HG03108 (cell line): ENCODE measurements at regions not wholly inside any gene's neighbourhood (a gene's known extent, or its start where the extent isn't known, plus 50 kb on each side); places are given as distances from the start of the nearest gene placed in this dataset.

Experiments
- ATAC-seq: cut with Tn5 transposase; IDR thresholded peaks from one replicate; pipeline ENCODE4 v1.9.1; 2021; ENCODE audit warnings: moderate library complexity; ENCODE audit not compliant: unreplicated experiment

DNA sequence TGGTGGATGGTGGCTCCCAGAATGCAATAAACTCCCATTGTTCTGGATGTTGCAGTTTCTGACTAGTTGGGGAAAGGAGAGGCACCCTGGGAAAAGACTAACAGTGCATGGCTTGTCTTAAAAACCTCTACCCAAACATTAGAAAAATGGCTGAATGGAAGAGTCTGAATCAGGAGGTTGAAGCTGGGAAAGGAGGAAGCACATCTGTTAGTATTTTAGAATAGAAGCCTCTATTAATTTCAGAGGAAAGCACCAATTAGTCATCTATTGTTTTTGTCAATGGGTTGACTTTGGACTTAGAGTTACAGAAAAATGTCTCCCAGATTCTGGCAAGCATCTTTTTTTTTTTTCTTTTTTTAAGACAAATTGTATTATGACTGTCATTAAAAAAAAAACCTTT is 56.1 kb upstream of the ELMO1 start:
- no peak for ATAC-seq

DNA sequence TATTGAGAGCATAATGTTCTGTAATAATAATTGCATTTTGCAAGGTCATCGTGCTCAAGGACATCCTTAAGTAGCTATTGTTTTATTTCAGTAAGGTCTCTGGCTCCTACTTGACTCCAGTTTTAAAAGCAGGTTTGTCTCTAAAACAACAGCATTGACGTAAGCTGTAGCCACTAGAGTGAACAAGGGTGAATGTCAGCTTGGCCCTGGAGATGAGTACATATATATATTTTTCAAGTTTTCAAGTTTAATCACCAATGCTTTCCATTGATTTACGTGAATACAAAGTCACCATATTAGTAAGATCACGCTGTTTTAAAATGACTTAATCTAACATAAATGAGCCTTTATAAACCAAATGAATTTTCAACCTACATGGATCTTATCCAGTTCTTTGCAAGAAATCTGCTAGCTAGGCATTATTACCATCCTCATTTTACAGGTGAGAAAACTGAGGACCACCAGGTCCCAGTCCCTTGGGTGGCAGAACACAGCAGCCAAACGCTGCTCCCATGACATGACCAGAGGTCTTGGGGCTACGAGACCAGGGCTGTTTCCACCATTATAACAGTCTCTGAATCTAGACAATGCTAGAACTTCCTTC is 57.2 kb upstream of the ELMO1 start:
- no peak for ATAC-seq

DNA sequence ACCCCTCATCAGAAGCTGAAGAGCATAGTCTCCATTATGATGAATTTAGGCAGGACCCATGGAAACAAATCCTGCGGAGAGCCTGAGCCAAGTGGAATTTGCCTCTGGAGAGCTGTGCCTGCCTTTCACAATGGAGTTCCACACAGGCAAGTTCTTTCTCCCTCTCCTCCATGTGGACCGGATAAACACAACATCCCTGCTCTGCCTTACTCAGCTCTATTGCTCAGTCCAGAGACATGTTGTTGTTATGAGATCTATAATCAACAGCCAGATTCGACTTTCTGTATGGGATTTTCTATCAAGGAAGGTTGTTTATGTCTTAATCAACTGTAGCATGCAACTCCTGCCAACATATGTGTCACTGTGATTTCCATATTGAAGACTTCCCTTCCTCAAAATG is 59.5 kb upstream of the ELMO1 start:
- no peak for ATAC-seq

DNA sequence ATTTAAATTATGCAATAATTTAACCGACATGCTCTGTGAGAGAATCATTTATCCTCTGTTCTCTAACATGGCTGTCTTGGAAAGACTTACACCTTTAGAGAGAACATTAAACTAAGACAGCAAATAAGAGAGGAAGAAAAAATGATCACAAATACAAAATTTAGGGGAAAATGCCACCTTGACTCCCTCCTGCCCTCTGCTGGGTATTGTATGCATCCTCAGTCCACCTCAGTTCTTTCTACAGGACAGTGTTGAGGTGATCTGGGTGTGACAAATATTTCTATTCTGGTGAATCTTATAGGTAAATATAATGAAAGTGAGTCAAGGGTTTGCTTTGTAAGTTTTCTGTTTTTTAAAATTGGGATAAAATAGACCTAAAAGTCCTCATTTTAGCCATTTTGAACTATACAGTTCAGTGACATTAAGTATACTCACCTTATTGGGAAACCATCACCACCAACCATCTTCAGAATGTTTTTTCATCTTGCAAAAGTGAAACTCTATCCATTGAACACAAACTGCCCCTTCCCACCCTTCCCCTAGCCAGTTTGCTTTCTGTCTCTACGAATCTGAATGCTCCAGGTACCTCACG is 61.5 kb upstream of the ELMO1 start:
- ATAC-seq, result no peak

DNA sequence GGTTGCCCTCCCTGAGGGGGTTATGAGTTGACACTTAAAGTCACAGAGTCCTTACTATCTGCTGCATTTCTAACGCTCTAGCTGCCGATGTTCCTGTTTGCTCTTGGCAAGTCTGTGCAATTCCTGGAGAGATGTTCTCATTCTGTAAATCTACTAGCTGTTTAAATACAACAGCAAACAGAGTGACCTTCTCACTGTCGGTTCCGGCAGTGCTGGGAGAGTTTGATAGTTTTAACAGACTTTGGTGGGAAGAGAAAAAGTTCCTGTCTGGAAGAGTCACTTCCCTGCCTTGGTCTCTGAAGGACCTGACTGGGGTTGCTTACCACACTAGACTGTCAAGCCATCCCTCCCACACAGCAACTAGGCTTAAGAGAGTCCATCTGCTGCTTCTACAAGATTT is 63.3 kb upstream of the ELMO1 start:
- ATAC-seq, result no peak

DNA sequence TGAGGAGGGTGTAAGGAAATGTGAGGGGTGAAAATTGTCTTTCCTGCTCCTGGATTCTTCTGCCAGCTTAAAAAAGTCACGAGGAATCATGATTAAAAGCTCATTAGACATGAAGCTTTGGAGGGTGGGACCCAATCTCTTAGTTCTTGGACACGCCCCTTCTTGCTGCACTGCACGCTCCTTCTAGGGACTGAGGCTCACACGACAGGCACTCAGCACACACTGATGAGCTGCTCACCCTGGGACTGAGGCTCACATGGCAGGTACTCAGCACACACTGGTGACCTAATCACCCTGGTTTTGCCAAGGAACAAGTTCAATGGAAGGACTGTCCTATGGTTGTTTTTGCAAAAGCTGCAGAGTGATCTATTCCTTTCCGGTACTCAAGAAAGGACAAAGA is 65.8 kb upstream of the ELMO1 start:
- no peak for ATAC-seq

DNA sequence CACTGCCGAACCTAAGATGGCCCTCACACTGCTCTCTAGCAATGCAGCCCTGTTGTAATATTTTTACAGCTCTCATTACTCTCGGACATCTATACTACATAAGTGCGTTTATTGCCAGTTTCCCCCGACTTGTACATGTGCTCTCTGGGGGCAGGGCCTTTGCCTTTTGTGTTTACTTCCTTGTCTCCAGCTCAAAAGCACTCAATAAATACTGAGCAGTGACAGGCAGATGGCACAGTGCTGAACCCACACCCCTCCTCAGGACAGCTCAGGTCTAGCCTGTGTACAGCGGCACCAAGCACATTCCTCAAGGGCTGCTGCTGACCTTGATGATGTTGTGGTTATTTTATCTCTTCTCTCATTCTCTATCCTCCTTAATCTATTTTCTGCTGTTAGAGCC is 68.0 kb upstream of the ELMO1 start:
- no peak for ATAC-seq

DNA sequence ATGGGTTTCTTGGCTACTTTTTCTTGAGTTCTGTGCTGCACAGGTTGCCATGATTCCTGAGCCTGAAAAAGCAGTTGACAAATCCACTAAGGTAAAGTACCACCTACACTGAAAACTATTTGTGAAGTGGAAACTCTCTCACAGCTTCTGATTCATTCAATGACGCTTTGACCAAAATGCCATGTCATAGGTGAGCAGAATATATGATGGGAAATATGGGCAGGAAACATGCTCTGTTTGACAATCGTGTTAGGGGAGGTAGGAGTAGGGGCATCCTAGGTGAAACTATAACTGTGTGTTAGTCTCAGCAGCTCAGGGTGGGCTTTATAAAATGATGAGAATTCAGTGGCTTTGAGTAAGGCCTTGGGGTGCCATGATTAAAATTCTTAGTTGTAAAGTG is 69.6 kb upstream of the ELMO1 start:
- ATAC-seq, result no peak

DNA sequence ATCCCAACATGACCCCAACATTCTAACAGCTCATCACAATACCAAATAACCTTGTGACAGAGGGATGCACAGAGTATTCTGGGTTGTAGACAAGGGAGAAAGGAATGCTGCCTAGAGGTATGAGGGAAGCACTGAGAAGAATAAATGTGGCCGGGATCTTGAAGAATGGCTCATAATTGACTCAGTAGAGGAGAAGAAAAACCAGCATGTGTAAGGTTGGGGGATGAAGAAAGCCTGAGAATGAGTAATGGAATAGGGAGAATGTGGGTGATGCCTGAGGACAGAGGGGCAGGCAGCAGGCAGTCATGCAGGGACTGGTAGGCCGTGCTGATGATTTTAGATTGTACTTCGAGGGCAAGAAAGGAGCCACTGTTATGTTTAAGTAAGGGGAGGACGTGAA is 75.4 kb upstream of the ELMO1 start:
- ATAC-seq, result no peak

DNA sequence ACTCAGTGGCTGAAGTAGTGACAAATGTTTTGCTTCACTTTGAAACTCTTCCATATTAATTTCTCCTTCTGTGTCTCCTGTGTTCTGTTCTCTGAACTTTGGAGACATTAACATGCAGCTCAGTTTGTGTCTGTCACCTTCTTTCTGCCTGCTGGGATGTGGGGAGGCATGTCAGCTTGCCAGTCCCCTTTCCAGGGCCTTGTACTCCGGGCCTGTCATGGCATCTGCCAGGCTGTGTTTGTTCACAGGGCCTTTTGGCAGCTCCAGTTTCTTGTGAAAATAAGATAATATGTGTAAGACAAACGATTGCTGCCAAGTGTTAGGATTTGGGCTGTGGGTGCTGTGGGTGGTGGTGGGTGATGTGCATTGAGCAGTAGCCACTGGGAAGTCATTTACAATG is 76.1 kb upstream of the ELMO1 start:
- no peak for ATAC-seq

DNA sequence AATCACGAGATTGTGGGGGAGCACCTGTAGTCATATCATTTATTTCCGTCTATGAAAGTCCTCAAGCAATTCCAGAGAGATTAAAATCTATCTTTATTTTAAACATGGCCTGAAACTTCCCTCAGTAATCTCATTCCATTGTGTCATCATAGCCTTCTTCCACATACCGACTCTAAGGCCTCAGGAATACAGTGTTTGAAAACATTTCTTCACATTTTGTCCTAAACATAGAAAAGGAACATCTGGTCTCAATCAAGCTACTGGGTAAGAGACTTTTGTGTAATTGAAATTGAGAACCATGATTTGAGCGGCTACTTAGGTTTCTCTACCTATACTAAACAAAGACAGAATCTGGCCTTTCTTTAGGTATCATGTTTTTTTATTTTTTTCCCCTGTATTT is 78.0 kb upstream of the ELMO1 start:
- no peak for ATAC-seq

DNA sequence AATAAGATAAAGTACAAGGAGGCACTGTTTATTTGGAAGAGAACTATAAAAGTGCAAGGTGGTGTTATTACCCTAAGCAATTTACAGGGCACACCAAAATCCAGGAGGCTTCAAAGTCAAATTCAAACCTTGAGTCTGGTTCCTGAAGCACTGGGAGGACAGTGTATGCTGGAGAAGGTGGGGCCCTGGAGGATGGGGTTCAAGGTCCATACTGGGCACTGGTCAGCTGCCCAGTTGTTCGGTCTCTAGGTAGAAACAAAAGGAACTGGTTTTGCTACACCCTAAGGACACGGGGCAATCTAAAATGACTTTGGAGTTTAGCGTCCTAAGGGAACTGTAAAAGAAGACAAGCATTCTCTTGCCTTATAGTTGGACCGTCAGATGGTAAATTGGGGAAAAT is 78.4 kb upstream of the ELMO1 start:
- ATAC-seq, result no peak

DNA sequence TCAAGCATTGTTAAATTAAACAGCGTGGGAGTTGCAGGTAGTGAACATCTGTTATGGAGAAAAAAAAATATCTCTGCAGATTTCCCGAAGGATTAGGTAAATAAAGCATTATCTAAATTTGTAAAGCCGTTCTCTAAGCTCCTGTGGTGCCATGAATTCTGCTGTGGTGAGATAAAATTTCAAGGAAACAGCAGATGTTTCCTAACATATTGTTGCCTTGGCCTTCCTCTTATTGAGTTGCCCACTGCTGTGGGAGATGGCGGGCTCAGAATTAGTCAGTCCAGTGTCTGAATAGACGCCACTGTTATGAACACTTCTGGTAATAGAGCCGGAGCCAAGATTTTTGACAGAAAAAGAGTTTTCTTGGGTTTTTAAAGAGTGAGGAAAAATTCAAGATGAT is 82.6 kb upstream of the ELMO1 start:
- no peak for ATAC-seq

DNA sequence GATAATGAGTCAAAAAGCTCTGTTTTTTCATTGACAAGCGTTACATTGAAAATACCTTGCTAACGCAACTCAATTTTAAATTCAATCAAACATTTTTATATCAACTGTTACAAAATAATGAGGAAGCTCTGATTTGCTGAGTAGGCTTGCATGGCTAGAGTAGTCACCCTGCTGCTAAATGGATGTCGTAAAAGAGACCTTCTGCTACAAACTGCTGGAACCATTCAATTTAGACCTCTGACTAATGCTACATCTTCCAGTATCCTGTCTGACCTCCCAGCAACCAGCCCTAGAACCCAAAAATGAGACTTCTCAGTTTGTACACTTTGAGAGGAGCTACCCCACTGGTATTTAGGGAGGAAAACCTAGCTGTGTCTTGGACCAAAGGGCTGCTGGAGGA is 84.0 kb upstream of the ELMO1 start:
- no peak for ATAC-seq

DNA sequence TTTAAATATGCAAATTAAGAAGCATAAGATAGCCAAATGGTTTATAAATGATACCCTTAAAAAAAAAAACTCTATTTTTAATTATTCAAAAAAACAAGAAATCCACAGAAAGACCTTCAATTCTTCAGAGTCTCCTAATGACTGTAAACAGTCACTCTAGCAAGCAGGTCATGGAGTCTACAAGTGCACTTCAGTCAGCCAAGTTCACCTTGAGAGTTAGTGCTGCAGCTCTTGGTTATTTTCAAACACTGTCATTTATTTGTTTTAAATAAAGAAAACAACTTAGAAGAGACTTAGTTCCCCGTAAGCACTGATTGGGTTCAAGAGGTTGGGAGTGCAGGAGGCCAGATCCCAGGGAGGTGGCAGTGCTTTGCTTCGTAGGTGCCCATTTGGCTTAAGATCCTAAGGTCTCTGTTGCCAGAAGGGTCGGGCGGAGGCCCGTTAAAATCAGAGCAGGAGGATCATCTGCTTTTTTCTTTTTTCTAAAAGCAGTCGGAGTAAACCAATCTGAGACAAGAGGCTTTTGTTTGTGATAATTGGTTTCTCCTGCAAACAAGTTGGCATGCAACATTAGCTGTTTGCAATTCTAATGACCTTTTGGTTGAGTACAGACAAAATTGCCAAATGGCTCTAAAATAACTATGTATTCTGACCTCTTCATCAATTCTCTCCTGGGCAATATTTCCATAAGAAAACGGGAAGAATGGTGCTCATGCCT is 86.4 kb upstream of the ELMO1 start:
- ATAC-seq, result no peak

DNA sequence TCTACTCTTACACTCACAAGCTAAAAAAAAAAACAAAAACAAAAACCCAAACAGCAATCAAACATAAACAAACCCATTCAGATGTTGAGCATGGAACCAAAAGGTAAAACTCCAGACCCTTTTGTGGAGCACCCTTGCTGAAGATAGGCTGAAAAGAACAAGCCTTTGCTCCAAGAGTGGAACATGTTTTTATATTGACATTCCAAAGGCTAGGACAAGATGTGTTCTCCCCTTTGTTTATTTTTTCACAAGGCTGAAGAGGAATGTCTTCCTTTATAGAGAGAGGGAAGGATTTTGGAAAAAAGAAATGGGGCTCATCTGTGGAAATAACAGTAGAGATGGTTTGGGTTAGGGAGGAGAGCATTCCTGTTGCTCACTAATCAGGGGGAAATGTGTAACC is 87.2 kb upstream of the ELMO1 start:
- no peak for ATAC-seq

DNA sequence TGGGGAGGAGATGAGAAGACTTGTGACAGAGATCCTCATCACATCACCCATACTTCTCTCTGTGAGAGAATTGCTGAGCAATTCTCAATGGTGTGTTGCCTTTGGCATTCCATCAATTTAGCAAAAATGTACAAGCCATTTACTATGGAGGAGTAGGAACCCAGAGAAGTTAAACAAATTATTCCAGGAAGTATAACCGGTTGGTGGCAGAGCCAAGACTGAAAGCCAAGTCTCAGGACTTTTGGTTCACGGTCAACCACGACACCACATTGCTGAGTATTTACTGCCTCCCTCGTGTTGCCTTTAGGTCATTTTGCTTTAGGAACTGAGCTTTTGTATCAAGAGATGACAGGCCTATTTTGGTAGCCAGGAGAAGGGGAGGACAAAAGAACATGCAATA is 88.0 kb upstream of the ELMO1 start:
- no peak for ATAC-seq

DNA sequence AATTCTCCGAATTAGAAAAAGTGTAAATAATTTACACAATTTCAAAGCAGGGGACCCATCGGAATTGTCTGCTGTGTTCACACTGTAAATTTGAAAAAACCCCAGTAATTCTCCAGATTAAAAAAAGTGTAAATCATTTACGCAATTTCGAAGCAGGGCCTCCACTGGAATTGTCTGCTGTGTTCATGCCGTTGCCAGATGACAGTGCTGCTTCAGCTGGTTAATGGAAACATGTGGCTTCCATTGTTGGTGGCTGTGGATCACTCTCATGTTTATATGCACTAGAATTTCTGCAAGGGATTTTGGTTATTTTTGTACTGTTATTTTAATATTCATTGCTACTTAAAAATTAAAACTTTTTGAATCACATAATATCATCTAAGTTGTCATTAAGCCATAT is 88.8 kb upstream of the ELMO1 start:
- no peak for ATAC-seq

DNA sequence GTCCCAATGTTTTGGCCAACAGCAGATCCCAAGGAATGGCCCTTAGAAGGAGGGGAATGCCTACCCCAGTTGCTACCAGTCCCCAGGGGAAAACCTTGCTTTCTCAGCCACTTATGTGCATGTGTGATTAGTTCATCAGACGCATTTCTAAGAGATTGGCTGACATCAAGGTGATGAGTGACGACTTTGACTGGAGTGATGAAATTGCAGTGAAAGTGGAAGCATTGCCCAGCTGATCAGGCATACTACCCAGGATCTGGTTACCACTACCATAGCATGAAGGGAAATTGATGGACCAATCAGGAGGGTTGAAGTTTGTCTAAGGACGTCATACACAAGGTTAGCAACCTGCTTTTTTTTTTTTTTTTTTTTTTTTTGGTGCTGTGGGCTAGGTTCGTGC is 90.3 kb upstream of the ELMO1 start:
- ATAC-seq, result no peak

DNA sequence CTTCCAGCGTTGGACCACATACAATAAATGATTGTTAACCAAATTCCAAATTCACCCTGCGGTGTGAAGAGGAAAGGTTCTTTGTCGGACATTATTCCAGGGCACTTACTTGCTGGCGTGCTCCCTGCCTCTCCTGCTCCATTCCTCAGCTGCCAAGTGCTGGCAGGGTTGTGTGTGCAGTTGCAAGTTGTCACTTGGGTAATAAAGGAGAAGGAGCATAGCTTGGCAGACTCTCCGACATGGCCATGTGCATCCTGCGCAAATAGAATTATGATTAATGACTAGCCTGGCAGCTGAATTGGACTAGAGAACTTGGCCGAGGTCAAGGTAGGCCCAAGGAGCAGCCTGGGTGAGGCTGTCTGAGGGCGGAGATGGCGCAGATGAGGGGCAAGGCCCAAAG is 92.3 kb upstream of the ELMO1 start:
- ATAC-seq, result no peak

DNA sequence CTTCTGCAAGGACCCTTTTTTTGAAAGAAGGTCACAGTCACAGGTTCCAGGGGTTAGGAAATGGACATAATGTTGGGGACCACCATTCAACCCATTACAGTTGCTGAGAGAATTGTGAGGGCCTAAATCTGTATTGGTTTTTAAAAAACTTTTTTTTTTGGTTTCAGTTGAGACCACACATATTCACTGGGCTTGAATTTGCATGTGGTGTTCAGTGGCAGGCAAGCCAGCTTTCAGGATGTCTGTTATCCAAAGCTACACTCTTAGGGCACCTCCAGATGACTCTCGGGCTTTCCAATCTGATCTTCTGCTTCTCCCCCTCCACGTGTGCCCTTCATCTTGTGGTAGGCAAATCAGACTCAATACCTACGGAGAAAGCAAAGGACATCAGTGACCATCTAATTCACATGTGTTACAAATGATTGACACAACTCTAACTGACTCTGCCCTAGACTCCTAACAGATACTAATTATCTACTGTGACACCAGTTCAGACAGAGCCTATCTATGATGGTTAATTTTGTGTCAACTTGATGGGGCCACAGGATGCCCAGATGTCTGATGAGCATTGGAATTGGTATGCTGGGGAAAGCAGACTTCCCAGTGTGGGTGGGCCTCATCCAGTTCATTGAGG is 93.3 kb upstream of the ELMO1 start:
- peak; percentile 87 for ATAC-seq
